Astrocyte of the hippocampus (primary cell): ENCODE measurements at regions not wholly inside any gene's neighbourhood (a gene's known extent, or its start where the extent isn't known, plus 50 kb on each side); places are given as distances from the start of the nearest gene placed in this dataset.
"Not testable (repeated sequence)": the region's sequence is repeated elsewhere in the genome, so short reads cannot be mapped to it uniquely, and the experiment has no call there.

Experiments used
- DNase-seq: peaks from one replicate; pipeline ENCODE4 v3.0.0; 2011; ENCODE audit warnings: low read depth, low spot score

DNA sequence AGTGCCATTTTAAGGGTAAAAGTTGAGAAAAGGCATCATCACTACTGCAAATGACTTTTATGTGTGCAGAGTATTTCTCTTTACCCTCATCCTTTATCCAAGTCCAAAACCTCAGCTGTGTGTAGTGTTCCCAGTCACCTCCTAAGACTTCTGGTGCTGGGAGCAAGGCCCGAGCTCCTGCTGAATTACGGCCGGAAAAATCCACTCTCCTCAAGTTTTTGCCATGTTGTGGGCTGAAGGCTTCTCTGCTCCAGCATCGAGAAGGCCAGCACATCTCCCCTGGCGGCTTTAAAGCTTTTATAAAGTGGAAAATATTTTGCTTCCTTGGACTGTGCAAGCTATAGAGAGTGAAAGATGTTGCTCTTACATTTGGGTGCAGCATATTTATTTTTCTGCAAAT, 153.2 kb upstream of the THBS2 start:
- no peak for DNase-seq

DNA sequence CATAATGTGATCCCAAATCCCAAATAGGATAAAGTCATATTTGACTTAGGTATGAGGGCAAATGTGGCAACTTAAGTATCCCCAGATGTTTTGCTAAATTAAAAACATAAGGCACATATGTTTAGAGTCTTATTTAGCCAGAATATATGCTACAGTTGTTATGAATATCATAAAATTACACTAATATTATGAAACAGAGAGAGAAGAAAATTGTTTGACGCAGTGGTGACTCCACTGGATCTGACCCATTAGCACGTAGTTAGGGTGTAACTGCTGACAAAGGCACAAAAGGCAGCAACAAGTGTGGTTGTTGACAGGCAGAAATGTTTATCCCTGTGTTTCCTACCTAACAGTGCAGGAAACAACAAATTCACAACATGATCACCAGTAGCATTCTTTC, 152.4 kb upstream of the THBS2 start:
- no peak for DNase-seq

DNA sequence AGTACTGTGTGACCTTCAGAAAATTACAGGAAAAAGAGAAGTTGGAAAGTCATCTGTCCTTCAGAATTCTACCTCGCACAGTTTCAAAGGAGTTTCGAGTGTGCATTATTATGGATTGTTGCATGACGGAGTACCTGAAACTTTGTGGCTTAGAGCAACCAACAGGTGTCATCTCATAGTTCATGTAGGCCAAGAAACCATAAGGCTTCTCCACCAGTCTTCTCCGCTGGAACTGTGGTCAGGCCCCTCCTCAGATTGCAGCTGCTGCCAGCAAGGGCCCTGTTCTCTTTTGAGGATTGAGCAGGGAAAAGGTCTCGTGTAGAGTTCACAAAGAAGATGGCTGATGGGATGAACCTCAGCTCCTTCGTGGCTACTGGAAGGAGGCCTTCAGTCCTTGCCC, 151.2 kb upstream of the THBS2 start:
- no peak for DNase-seq

DNA sequence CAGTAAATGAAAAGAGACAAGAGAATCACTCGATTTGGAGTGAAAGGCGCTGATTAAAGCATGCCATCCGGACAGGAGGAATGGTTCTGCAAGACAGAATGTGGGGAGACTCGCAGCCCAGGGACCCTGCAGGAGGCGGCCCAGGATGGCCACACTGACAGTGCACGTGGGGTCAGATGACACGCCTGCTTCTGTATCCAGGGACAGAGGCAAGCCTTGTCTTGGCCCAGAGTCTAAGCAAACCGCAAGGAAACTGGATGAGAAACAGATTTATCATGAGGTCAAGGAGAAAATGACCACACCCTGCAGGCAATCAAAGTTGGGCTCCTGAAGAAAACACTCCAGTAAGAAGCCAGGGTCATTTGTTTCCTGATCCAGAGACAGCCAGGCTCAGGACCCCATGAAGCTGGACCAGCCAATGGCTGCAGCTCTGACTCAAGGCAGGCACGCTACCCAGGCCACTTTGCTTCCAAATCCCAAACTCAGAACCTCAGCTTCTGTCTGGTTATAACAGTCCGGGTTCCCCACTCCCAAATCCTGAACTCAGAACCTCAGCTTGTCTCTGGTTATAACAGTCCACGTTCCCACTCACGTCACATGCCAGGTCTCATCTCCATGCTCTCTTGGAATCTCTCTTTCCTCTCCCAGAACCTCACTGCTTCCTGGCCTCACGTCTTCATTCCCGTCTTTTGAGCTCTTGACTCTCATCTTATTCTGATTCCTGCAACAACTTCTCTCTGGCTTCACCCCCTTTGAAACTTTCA, 144.9 kb upstream of the THBS2 start:
- no peak for DNase-seq

DNA sequence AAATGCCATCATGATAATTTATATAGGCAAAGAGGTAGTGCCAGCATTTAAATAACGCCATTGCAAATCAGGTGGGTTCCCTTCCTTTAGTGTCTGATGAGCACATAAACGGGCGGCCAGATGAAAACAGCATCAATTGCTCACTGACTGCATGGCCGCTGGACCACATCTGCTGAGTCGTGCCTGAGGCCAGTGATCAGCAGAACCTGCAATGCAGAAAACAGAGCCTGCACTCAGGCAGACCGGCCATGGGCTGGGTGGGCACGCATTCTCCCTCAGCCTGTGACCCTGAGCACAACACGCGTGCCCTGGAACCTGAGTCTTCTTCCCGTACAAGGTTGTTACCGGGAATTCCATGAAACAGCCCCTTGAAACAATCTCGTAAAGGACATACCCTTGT, 144.0 kb upstream of the THBS2 start:
- DNase-seq, result no peak

DNA sequence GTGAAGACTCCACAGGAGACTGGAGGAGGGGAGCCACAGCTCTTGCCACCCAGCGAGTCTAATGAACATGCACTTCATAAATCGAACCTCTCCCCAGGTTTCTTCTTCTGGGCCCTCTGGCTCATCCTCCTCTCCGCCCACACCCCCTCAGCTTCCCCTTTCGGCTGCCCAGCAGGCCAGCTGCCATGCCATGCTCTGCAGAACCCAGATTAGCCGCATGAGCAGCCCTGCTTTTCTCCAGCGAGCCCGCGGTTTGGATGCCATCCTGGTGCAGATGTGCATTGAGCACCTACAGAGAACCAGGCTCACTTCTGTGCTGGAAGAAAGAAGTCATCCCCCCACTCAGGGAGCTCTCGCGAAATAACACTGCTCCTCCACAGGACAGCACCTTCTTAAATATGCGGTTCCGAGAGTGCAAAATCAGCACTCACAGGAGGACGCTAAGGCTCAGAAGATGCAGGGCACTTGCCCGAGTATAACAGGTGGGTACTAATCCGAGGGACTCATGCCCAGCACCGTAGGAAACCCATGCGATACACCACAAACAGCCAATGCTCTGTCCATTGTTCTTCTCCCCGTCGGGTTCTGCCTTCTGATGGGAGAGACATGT, 143.0 kb upstream of the THBS2 start:
- no peak for DNase-seq

DNA sequence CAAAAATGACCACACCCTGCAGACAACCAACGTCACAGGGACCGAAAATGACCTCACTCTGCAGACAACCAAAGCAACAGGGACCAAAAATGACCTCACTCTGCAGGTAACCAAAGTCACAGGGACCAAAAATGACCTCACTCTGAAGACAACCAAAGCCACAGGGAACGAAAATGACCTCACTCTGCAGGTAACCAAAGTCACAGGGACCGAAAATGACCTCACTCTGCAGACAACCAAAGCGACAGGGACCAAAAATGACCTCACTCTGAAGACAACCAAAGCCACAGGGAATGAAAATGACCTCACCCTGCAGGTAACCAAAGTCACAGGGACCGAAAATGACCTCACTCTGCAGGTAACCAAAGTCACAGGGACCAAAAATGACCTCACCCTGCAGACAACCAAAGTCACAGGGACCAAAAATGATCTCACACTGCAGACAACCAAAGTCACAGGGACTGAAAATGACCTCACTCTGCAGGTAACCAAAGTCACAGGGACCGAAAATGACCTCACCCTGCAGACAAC, 142.4 kb upstream of the THBS2 start:
- not testable (repeated sequence) for DNase-seq

DNA sequence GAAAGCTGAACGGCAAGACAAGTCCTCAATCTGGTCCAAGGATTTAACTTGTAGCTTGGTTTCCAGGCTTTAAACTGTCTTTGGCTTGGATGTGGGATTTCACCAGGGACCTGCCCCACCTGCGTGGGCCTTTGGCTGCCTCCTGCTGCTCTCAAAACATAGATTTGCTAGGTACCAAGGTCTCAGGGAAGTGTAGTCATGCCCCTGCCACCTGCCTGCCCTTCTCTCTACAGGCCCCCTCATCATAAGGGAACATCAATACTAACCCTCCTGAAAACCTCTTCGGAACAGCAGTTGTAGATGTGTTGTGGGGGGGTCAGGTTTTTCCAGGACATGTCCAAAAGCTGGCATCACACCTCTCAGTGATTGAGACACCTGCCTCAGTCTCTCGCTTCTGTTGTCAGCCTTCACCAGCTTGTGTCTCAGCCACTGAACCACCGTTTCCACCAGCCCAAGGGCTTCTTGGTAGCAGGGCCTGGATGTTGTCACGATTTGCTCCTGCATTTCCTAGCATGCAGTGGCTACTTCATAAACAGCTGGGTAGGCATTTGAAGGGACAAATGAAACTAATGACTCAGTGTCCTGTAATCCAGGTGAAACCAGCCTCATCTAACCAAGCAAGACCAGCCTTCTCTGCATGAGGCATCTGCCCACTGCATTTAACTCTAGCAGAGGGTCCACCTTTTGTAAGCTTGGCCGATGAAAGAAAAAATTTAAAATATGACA, 141.6 kb upstream of the THBS2 start:
- no peak for DNase-seq

DNA sequence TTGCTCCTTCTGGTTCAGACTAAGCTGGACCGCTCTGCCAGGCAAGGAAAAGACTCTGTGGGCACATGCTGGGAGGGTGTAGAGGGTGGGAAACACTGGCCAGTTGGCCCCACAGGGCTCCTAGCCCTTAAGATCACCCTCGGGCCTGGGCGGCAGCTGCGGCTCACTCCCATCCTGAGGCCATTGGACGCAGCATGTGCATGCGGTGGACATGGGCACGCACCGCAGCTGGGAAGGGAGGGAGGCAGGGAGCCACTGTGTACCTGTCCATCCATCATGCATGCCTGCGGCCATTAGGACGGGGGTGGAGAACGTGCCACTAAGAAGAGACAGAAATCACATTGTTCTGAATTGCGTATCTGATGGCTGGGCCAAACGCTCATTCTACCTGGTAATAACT, 140.1 kb upstream of the THBS2 start:
- no peak for DNase-seq

DNA sequence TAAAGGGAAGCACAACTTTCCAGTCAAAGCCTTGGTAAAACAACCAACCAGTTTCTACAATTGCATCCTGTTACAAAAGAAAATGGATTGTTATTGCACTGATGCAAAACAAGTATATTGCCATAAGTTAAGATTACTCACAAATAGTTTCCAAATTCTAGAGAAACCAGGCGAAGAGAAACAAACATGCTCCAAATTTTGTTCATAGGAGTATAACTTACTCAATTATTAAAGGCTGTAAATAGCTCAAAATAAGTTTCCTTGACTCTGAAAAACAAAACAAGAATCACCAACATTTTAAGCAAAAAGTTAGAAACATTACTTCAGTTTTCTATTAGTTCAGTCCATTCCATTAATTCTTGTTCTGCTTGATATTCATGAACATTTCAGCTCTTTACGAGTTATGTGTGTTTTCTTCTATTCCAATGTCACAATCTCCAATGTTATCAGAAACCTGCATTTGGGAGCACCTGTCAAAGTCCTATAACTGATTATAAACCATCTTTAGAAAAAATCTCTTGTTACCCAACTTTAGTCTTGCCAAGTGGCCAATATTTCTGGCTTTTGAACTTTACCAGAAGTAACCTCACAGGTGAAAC, 137.9 kb upstream of the THBS2 start:
- no peak for DNase-seq

DNA sequence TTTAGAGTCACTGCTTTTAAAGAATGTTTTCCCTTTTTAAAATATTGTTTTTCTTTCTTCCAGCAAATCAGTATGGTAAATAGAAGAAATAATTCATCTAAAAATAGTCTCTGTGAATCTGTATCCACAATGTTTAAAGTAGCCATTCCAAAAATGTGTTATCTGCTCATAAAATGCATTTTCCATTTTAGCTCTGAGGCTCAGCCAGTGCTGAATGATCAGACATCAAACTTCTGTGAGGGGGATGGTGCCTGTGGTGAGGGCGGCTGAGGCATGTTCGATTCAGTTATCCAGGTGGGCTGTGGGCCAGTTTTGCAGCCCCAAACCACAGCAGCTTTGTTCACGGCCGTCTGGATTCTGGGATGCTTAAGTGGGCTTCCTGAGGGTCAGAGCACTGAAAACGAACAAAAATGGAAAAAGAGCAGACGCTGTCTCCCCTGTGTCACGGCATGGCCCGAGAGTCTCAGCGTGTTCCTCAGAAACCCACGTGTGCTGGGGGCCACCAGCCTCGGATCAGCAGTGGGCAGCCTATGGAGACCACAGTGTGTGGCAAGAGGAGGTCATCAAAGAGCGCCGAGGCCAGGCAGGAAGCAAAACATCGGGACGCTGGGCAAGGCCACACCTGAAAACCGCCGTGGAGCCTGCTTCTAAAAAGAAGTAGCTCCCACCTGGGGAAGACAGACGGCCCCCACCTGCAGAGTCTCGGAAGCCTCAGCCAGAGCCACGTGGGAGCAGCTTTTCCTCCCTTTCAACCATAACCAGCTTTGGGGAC, 134.9 kb upstream of the THBS2 start:
- DNase-seq, result no peak

DNA sequence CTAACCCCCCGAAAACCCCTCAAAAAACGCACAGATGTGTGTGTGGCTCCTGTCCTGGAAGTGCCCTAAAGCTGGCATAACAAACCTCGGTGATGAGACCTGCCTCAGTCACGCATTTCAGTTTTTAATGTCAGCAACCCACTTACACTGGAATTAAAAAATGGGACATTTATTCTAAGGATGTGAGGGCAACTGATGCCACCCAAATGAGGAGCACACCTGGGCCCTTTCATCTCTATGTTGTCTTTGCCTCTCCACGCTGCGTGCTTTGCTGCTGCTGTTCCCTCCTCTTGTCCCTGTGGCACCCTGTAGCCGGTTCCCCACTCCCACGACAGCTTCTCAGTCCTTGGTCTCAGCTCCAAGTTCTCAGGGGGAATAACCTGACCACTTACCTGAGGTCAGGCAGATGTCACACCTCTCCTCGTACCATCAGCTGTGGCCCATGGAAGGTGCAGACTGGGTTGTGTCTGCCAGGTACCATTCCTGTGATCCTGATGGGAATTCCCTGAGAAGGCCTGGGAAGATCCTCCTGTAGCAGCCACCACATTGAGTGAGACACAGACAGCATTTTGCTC, 134.2 kb upstream of the THBS2 start:
- DNase-seq, result no peak

DNA sequence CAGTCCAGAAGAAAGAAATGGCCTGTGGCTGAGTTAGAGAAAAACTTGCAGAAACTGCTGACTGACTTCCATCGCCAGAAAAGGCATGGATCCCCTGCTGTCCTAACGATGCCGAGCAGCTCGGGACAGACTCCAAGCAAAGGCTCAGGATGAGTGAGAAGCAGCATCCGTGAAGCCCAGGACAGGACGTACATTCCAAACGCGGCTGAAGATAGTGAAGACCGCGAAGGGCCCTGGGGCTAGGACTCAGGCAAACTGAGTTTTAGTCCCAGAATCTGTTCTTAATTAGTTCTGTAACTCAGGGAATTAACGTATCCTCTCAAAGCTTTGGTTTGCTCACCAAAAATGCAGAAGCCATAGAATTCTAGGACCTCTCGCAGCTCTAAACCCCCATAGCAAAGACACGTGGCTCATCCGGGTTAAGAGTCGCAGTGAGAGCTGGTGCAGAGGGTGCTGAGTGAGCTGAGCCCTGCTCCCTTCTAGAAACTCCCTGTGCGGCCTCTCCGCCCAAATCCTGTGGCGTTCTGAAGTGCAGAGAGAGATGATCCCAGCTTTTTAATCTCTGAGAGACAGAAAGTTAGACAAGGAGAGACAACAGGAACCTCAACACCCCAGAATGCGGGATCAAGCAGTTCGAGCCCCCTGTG, 132.9 kb upstream of the THBS2 start:
- DNase-seq, result no peak

DNA sequence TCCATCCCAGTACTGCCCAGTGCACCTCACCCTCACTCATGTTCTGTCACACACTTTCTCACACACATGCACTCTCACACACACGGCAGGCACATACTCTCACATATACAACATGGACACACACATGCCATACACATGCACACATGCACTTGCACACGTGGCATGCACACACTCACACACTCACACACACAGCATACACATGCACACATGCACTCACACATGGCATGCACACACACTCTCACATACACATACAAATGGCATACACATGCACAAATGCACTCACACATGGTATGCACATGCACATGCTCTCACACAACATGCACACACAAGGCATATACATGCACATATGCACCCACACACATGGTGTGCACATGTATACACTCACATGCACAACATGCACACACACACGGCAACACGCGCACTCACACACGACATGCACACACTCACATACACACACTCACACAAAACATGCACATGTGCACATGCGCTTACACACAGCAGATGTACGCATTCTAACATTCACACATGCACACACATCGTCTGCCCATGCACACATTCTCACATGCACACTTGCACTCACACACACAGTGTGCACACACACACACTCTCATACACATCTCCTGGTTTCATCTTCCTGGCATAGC, 131.7 kb upstream of the THBS2 start:
- DNase-seq, result no peak

DNA sequence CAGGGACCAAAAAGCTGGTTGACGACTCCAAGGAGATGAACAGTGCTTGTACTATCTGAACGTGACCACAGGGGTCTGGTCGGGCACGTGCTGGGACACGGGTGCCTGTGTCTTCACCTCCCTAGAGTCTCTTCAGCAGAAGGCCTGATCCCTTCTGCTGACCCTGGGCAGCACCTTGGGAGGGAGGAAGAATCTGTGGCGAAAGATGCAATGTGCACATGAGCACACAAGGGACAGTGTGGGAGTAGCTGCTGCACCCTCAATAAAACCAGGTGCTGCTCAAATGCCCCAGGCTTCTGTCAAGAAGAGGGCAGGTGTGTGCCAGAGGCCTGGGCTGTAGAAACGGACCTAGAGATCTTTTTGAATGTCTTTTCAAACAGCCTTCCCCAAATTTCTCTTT, 130.6 kb upstream of the THBS2 start:
- no peak for DNase-seq

DNA sequence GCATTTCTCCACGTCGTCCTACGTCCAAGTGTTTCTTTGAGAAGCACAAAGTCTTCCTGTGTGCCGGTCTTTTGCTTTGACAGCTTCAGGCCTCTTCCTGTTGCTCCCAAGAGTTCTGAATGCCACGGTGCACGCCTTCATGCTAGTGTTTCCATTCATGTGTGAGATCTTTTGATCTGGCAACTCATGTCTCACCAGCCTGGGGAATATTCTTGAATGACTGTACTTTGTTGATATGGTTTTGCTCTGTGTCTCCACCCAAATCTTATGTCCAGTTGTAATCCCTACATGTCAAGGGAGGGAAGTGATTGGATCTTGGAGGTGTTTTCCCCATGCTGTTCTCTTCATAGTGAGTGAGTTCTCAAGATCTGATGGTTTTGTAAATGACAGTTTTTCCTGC, 129.6 kb upstream of the THBS2 start:
- DNase-seq, result no peak

DNA sequence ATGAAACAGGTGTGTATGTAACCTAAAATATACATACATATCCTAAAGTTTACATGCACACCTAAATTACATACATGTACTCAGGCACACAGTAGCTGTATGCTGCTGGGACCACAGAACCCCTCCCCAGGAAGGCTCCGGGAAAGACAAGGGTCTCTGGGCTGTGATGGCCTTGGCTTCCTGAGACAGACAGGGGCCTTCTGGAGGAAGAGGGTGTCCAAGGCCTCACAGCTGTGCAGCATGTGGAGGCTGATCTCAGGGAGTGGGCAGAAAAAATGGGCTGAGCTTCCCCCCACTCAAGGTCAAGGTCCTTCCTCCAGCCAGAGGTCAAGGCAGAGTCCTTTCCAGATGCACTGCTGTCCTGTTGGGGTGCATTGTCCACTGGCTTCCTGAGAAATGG, 129.1 kb upstream of the THBS2 start:
- no peak for DNase-seq

DNA sequence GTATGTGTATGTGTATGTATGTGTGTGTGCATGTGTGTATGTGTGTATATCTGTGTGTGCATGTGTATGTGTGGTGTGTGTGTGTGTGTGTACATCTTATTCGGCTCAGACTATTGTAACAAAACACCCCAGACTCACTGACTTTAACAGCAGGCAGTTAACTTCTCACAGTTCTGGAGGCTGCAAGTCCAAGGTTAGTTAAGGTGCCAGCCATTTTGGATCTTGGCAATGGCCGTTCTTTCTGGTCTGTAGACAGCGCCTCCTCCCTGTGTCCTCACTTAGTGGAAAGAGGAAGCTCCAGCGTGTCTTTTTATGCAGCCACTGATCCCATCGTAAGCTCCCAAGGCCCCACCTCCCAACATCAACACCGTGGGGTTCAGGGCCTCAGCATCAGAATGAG, 128.3 kb upstream of the THBS2 start:
- DNase-seq, result no peak

DNA sequence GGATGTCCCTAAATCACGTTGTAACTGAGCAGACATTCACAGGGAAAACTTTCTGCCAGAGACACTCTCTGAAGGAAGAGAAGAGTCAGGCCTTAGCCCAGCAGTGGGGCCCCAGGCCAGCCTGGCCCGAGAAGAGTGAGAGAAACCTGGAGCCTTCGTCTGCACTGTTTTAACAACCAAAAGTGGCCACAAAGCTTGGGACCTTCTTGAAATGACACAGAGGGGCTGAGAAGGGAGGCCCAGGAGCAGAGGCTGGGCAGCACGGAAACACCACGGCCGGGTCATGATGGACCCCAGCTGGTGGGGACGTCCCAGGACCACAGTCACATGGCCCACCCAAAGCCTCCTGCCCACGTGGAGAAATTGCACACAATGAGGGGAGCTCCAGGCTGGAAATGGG, 126.8 kb upstream of the THBS2 start:
- no peak for DNase-seq

DNA sequence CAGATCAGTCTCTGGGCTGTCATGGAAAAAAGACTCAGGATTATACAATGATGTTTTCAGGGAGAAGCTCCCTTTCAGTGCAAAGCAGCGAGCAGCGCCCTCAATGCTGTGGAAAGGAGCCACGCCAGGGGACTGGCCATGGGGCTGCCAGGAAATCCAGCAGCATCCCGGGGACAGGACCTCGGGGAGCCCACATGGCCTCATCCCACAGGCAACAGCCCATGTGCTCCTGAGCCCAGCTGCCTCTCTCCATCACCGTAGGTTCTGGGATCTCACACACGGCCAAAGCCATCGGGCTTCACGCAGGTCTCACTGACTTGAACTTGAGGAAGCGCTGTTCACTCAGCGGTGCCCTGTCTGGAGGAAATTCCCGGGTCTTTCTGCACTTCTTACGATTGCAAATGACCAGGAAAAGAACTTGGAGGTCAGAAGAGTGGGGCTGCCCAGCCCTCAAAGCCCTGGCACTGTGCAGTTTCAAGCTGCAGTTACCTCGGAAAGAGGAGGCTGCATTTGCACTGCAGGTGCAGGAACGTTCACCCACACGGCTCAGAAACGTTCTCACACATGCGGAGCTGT, 125.9 kb upstream of the THBS2 start:
- no peak for DNase-seq
